CD14-positive monocyte (primary cell): ENCODE measurements at regions not wholly inside any gene's neighbourhood (a gene's known extent, or its start where the extent isn't known, plus 50 kb on each side); places are given as distances from the start of the nearest gene placed in this dataset.

Source experiments
- DNase-seq, 3 donors: peaks; one replicate each; pipeline ENCODE4 v3.0.0-alpha.2; 2011 to 2022
- H2AFZ ChIP-seq: 2 replicates; pipeline ENCODE4 v1.6.0; 2012; ENCODE audit warnings: mild to moderate bottlenecking, low read depth, low read length, inconsistent platforms; ENCODE audit not compliant: insufficient read depth, poor library complexity, severe bottlenecking
- H3K27ac ChIP-seq, 2 donors: 1 replicate in 1 of 2; 2 replicates in 1 of 2; pipeline ENCODE4 v1.5.1; 2012 to 2013; ENCODE audit warnings: low read length in 2 of 2, control low read depth in 1 of 2, inconsistent platforms in 1 of 2, low read depth in 1 of 2, mild to moderate bottlenecking in 1 of 2
- H3K27me3 ChIP-seq, 2 donors: one replicate each; pipeline versions ENCODE4 v1.6.0 to v1.6.1; 2011 to 2013; ENCODE audit warnings: low read length in 2 of 2; ENCODE audit not compliant: control insufficient read depth in 2 of 2, insufficient read depth in 2 of 2
- H3K36me3 ChIP-seq, 2 donors: replicated peaks in 1 of 2; 1 replicate in 1 of 2; 2 replicates in 1 of 2; pipeline versions ENCODE4 v1.5.1 to v1.6.1; 2012 to 2013; ENCODE audit warnings: low read length in 2 of 2, control low read depth in 1 of 2, inconsistent platforms in 1 of 2, mild to moderate bottlenecking in 1 of 2; ENCODE audit not compliant: insufficient read depth in 2 of 2, control insufficient read depth in 1 of 2
- H3K4me1 ChIP-seq, 2 donors: 1 replicate in 1 of 2; 2 replicates in 1 of 2; pipeline versions ENCODE4 v1.5.1 to v1.6.1; 2012 to 2013; ENCODE audit warnings: low read length in 2 of 2, control low read depth in 1 of 2, inconsistent platforms in 1 of 2, mild to moderate bottlenecking in 1 of 2, moderate library complexity in 1 of 2; ENCODE audit not compliant: insufficient read depth in 2 of 2, control insufficient read depth in 1 of 2
- H3K4me2 ChIP-seq: replicated peaks from 2 replicates; pipeline ENCODE3; 2012; ENCODE audit warnings: low read length, moderate library complexity, mild to moderate bottlenecking; ENCODE audit not compliant: poor library complexity, severe bottlenecking; ENCODE audit errors: extremely low read depth
- H3K4me3 ChIP-seq, 3 experiments: fragments of 200-600 bp in 1 of 3; sonication (generic) in 1 of 3; replicated peaks in 1 of 3; 1 replicate in 2 of 3; 2 replicates in 1 of 3; pipeline ENCODE4 v1.5.1; 2011 to 2013; ENCODE audit warnings: low read length in 3 of 3, mild to moderate bottlenecking in 3 of 3, control low read depth in 2 of 3, low read depth in 2 of 3, inconsistent platforms in 1 of 3, moderate library complexity in 1 of 3
- H3K79me2 ChIP-seq: 2 replicates; pipeline ENCODE4 v1.6.0; 2012; ENCODE audit warnings: mild to moderate bottlenecking, control low read depth, inconsistent platforms, low read length, moderate library complexity; ENCODE audit not compliant: insufficient read depth
- H3K9ac ChIP-seq: 2 replicates; pipeline ENCODE4 v1.6.0; 2017; ENCODE audit warnings: low read length, mild to moderate bottlenecking; ENCODE audit not compliant: insufficient read depth, poor library complexity, severe bottlenecking
- H3K9me3 ChIP-seq, 2 donors: replicated peaks in 1 of 2; 1 replicate in 1 of 2; 2 replicates in 1 of 2; pipeline versions ENCODE4 v1.5.1 to v1.6.1; 2012 to 2013; ENCODE audit warnings: low read length in 2 of 2, control low read depth in 1 of 2; ENCODE audit not compliant: control insufficient read depth in 1 of 2, insufficient read depth in 1 of 2
- H4K20me1 ChIP-seq: 2 replicates; pipeline ENCODE4 v1.6.0; 2012; ENCODE audit warnings: mild to moderate bottlenecking, low read length, control low read depth, moderate library complexity; ENCODE audit not compliant: insufficient read depth
- H3K27ac Mint-ChIP-seq, 7 donors: one replicate each; pipeline ENCODE4 v1.8.0; 2020; ENCODE audit warnings: mild to moderate bottlenecking in 7 of 7, mixed read lengths in 7 of 7, moderate library complexity in 6 of 7, inconsistent platforms in 2 of 7
- H3K27me3 Mint-ChIP-seq, 3 donors: one replicate each; pipeline ENCODE4 v1.8.0; 2021 to 2022; ENCODE audit warnings: low read depth in 3 of 3, mild to moderate bottlenecking in 3 of 3, mixed read lengths in 3 of 3, moderate library complexity in 3 of 3, inconsistent platforms in 1 of 3
- H3K36me3 Mint-ChIP-seq, 2 donors: one replicate each; pipeline ENCODE4 v1.8.0; 2020; ENCODE audit warnings: mixed read lengths in 2 of 2, inconsistent platforms in 1 of 2, mild to moderate bottlenecking in 1 of 2
- H3K4me1 Mint-ChIP-seq: one replicate; pipeline ENCODE4 v1.8.0; 2020; ENCODE audit warnings: mild to moderate bottlenecking, mixed read lengths
- H3K4me3 Mint-ChIP-seq, 2 donors: one replicate each; pipeline ENCODE4 v1.8.0; 2020; ENCODE audit warnings: mild to moderate bottlenecking in 2 of 2, mixed read lengths in 2 of 2, moderate library complexity in 1 of 2
- H3K9me3 Mint-ChIP-seq, 7 donors: one replicate each; pipeline ENCODE4 v1.8.0; 2020 to 2022; ENCODE audit warnings: mixed read lengths in 7 of 7, mild to moderate bottlenecking in 6 of 7, moderate library complexity in 6 of 7, inconsistent platforms in 2 of 7
- CTCF ChIP-seq: fragments of 200-600 bp; IDR thresholded peaks from one replicate; pipeline ENCODE4 v1.8.0; 2022; ENCODE audit warnings: antibody characterized with exemption, mild to moderate bottlenecking
- WGBS: methylation state at CpG from one replicate; pipeline ENCODE4 v1.1.5; 2013; ENCODE audit warnings: missing lambda C conversion rate; ENCODE audit not compliant: insufficient coverage; 5-methylcytosine and 5-hydroxymethylcytosine counted together
- intact Hi-C, 2 donors: fragments of 100-400 bp; cut with micrococcal nuclease; formaldehyde crosslinking; loops; one replicate each; pipeline versions ENCODE4 v1.15.0 to v1.15.1; 2023

- H3K27ac ChIP-seq, result no peak overlapping the region
- TF ChIP-seq CTCF, result no peak
- Mint-ChIP-seq H3K4me3 (no peak overlapping the region), H3K9me3 (peaks cover 0 to 2% (median 0%) of the 10 kb centered on the region in 7 donors), H3K27me3 (peaks cover 0 to 4% (median 0%) of the 10 kb centered on the region in 3 donors), H3K4me1 (no peaks in the 10 kb centered on the region), H3K27ac (no peak overlapping the region), H3K36me3 (no peaks in the 10 kb centered on the region)
- no peak overlapping the region for H3K4me2 ChIP-seq
- no peak for DNase-seq
- H3K79me2 ChIP-seq, result no peaks in the 10 kb centered on the region
- no peaks in the 10 kb centered on the region for H3K9me3 ChIP-seq
- WGBS, result 100% methylated on average over 1 of the region's 1 CpG
- no peak overlapping the region for H2AFZ ChIP-seq
- no peak overlapping the region for H3K9ac ChIP-seq
- intact Hi-C loops, result no loop called here
- H3K27me3 ChIP-seq, result no peaks in the 10 kb centered on the region
- H3K4me3 ChIP-seq, result no peak overlapping the region
- H4K20me1 ChIP-seq, result no peaks in the 10 kb centered on the region
- H3K4me1 ChIP-seq, result no peaks in the 10 kb centered on the region
- no peaks in the 10 kb centered on the region for H3K36me3 ChIP-seq
These were observed 86.3 kb downstream of the MDH1 start for GRCh38 chr2:63675026-63675425.

DNA sequence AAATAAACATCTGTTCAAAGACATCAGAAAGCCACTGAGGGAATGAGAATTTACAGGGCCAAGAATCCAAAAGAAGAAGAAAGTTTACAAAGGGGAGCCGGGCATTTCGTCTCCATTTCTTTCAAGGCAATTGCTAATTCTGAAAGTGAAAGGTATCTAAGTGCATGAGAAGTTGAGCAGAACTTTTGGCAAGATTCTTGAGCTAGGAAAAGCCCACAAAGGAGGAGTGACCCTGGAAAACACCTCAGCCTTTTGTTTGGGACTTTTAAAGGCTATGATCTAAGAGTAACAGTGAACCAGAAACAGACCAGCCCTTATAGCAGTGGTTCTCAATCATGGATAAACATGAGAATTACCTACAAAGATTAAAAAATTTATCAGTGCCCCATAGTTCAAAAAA lies 87.4 kb downstream of the MDH1 start:
- H3K79me2 ChIP-seq, result no peaks in the 10 kb centered on the region
- peaks cover 0 to 4% (median 0%) of the 10 kb centered on the region in 3 donors for H3K27me3 Mint-ChIP-seq
- no peaks in the 10 kb centered on the region for H3K4me1 Mint-ChIP-seq
- H3K27me3 ChIP-seq, result no peaks in the 10 kb centered on the region
- H3K27ac Mint-ChIP-seq, result no peak overlapping the region
- DNase-seq, result no peak
- intact Hi-C loops, result no loop called here
- H3K9me3 ChIP-seq, result no peaks in the 10 kb centered on the region
- H3K4me3 ChIP-seq, result no peak overlapping the region
- H3K27ac ChIP-seq, result no peak overlapping the region
- TF ChIP-seq CTCF, result no peak
- H3K9ac ChIP-seq, result no peak overlapping the region
- H3K36me3 ChIP-seq, result no peaks in the 10 kb centered on the region
- H3K4me2 ChIP-seq, result no peak overlapping the region
- no peaks in the 10 kb centered on the region for H3K4me1 ChIP-seq
- 18% methylated on average over 2 of the region's 2 CpGs for WGBS
- no peaks in the 10 kb centered on the region for H3K36me3 Mint-ChIP-seq
- H3K9me3 Mint-ChIP-seq, result peaks cover 0 to 2% (median 0%) of the 10 kb centered on the region in 7 donors
- H2AFZ ChIP-seq, result no peak overlapping the region
- H4K20me1 ChIP-seq, result no peaks in the 10 kb centered on the region
- H3K4me3 Mint-ChIP-seq, result no peak overlapping the region
